PC-9 (cell line): ENCODE measurements at regions not wholly inside any gene's neighbourhood (a gene's known extent, or its start where the extent isn't known, plus 50 kb on each side); places are given as distances from the start of the nearest gene placed in this dataset.

Source experiments
- BruUV-seq: library from RNA; stranded (reverse); fragments of 400-500 nt; replicated peaks from 2 replicates; lab custom pipeline; 2021; lab: Mats Ljungman, UMichigan
- CTCF ChIA-PET: fragments of 300-600 bp; sonication (Branson Sonifier 250); formaldehyde crosslinking; loops from one replicate; lab custom pipeline; 2022; ENCODE audit warnings: antibody characterized with exemption; lab: Charles Lee
- POLR2A ChIA-PET: fragments of 300-600 bp; sonication (Branson Sonifier 250); formaldehyde crosslinking; loops from one replicate; lab custom pipeline; 2022; ENCODE audit warnings: antibody characterized with exemption; ENCODE audit not compliant: unreplicated experiment; lab: Charles Lee
- DNase-seq, 2 experiments: peaks; one replicate each; pipeline versions ENCODE4 v3.0.0 to v3.0.0-alpha.2; 2015 to 2022; ENCODE audit warnings: mixed read lengths in 1 of 2
- H2AFZ ChIP-seq: fragments of 200-600 bp; sonication (generic); 2 replicates; pipeline ENCODE4 v1.8.1; 2017; ENCODE audit warnings: antibody characterized with exemption
- H3F3A ChIP-seq: fragments of 200-600 bp; sonication (generic); 2 replicates; pipeline ENCODE4 v1.8.1; 2017; ENCODE audit warnings: antibody characterized with exemption, mild to moderate bottlenecking, low read depth; ENCODE audit not compliant: insufficient read depth
- H3K27ac ChIP-seq: fragments of 200-600 bp; sonication (generic); 2 replicates; pipeline ENCODE4 v1.6.1; 2016; ENCODE audit warnings: mixed run types
- H3K27me3 ChIP-seq: fragments of 200-600 bp; sonication (generic); 2 replicates; pipeline ENCODE4 v1.6.1; 2016; ENCODE audit warnings: low read depth, mixed run types; ENCODE audit not compliant: insufficient read depth
- H3K36me3 ChIP-seq: fragments of 200-600 bp; sonication (generic); 2 replicates; pipeline ENCODE4 v1.6.1; 2016; ENCODE audit warnings: low read depth, mixed run types
- H3K4me1 ChIP-seq: fragments of 200-600 bp; sonication (generic); replicated peaks from 2 replicates; pipeline ENCODE4 v1.6.1; 2016; ENCODE audit warnings: mixed run types; ENCODE audit not compliant: insufficient read depth
- H3K4me2 ChIP-seq: fragments of 200-600 bp; sonication (generic); 2 replicates; pipeline ENCODE4 v1.6.1; 2017; ENCODE audit warnings: mixed run types
- H3K4me3 ChIP-seq: fragments of 200-600 bp; sonication (generic); 2 replicates; pipeline ENCODE4 v1.6.1; 2016; ENCODE audit warnings: mixed run types
- H3K79me2 ChIP-seq: fragments of 200-600 bp; sonication (generic); 2 replicates; pipeline ENCODE4 v1.6.1; 2017; ENCODE audit warnings: low read depth, mixed run types
- H3K9me2 ChIP-seq: fragments of 200-600 bp; sonication (generic); 2 replicates; pipeline ENCODE4 v1.8.1; 2017; ENCODE audit warnings: mild to moderate bottlenecking; ENCODE audit not compliant: insufficient read depth
- H3K9me3 ChIP-seq: fragments of 200-600 bp; sonication (generic); 2 replicates; pipeline ENCODE4 v1.8.1; 2016; ENCODE audit warnings: low read depth; ENCODE audit not compliant: insufficient read depth
- H4K20me1 ChIP-seq: fragments of 200-600 bp; sonication (generic); 2 replicates; pipeline ENCODE4 v1.8.1; 2017; ENCODE audit not compliant: insufficient read depth
- CTCF ChIP-seq: fragments of 200-600 bp; sonication (generic); conservative IDR thresholded peaks from 2 replicates; pipeline ENCODE4 v1.6.1; 2017; ENCODE audit warnings: mixed run types, antibody characterized with exemption, mild to moderate bottlenecking, moderate library complexity
- EZH2 ChIP-seq: fragments of 200-600 bp; sonication (generic); IDR thresholded peaks from 2 replicates; pipeline ENCODE4 v1.8.0; 2017; ENCODE audit warnings: antibody characterized with exemption, low read depth
- intact Hi-C: fragments of 100-400 bp; cut with micrococcal nuclease; formaldehyde crosslinking; loops from one replicate; pipeline ENCODE4 v1.10.0; 2022; ENCODE audit not compliant: unreplicated experiment

- TF ChIP-seq CTCF = no peak
- TF ChIP-seq EZH2 = no peak
Measured at GRCh38 chr13:30846866-30847265, 59.2 kb upstream of the MEDAG start.

DNA sequence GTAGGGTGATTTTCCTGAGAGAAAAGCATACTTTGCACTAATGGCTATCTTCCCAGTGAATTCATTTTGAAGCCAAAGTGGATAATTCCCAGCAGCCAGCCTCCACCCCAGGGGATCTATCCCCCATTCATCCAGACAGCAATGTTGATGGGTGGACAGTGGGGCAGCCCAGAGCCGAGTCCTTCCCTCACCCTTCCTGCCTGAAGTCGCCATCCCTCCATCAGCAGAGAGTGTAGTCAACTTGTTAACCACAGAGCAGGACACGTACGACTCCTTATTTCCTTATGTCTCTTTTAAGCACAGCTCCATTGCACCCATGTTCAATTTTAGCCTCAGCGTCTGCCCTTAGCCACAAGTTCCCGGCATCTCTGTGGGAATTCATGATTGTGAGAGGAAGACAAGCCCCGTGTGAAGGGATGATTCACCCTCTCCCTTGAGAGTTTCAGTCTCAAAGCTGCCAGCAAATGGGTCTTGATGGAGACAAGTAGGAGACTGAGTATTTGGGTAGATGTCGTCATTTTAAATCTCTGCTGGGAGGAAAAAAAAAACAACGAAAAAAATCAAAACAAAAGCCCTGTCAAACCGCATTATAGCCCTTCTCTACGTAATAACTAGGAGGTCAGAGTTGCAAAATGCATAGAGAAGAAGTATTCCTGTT, 58.3 kb upstream of the MEDAG start:
- Histone ChIP-seq H3K27ac (no peak overlapping the region), H3K9me3 (no peaks in the 10 kb centered on the region), H3K4me3 (no peak overlapping the region), H2AFZ (no peak overlapping the region), H3F3A (peaks cover 25% of the 10 kb centered on the region), H3K4me2 (no peak overlapping the region), H3K9me2 (no peaks in the 10 kb centered on the region), H4K20me1 (no peaks in the 10 kb centered on the region), H3K27me3 (no peaks in the 10 kb centered on the region), H3K4me1 (peaks cover 12% of the 10 kb centered on the region), H3K79me2 (no peaks in the 10 kb centered on the region), H3K36me3 (no peaks in the 10 kb centered on the region)
- BruUV-seq = no TSS peak
- intact Hi-C loops = no loop called here
- TF ChIP-seq CTCF (no peak), EZH2 (no peak)
- ChIA-PET POLR2A (no interaction called here), CTCF (interaction anchor here (0.5 kb wide), 1 partner anchor 40 kb away, joined by 6 read pairs; no protein-coding TSS in a partner anchor)
- no peak for DNase-seq

More at GRCh38 chr13:30846866-30847265, 59.2 kb upstream of the MEDAG start:
- H3K27me3 ChIP-seq = no peaks in the 10 kb centered on the region
- intact Hi-C loops = no loop called here
- H3K4me1 ChIP-seq = peaks cover 12% of the 10 kb centered on the region
- H3F3A ChIP-seq = peaks cover 28% of the 10 kb centered on the region
- no peaks in the 10 kb centered on the region for H3K9me3 ChIP-seq
- H3K4me2 ChIP-seq = no peak overlapping the region
- no peaks in the 10 kb centered on the region for H3K9me2 ChIP-seq
- CTCF ChIA-PET = interaction anchor here (0.5 kb wide), 1 partner anchor 39 kb away, joined by 6 read pairs; no protein-coding TSS in a partner anchor
- no peaks in the 10 kb centered on the region for H4K20me1 ChIP-seq
- POLR2A ChIA-PET = no interaction called here
- DNase-seq = no peak
- no peak overlapping the region for H3K4me3 ChIP-seq
- no peak overlapping the region for H3K27ac ChIP-seq
- H3K79me2 ChIP-seq = no peaks in the 10 kb centered on the region
- H3K36me3 ChIP-seq = no peaks in the 10 kb centered on the region
- BruUV-seq = no TSS peak
- H2AFZ ChIP-seq = no peak overlapping the region

GRCh38 chr13:30848332-30849027, 57.6 kb upstream of the MEDAG start:
- intact Hi-C loops = no loop called here
- H3K4me1 ChIP-seq = peaks cover 12% of the 10 kb centered on the region
- TF ChIP-seq EZH2 (no peak), CTCF (no peak)
- no peak overlapping the region for H3K27ac ChIP-seq
- H3K9me2 ChIP-seq = no peaks in the 10 kb centered on the region
- ChIA-PET POLR2A (no interaction called here), CTCF (no interaction called here)
- no peak for DNase-seq
- no peaks in the 10 kb centered on the region for H3K27me3 ChIP-seq
- no peaks in the 10 kb centered on the region for H3K36me3 ChIP-seq
- no peak overlapping the region for H3K4me2 ChIP-seq
- BruUV-seq = no TSS peak
- H4K20me1 ChIP-seq = no peaks in the 10 kb centered on the region
- H3K9me3 ChIP-seq = no peaks in the 10 kb centered on the region
- no peaks in the 10 kb centered on the region for H3K79me2 ChIP-seq
- H3F3A ChIP-seq = peaks cover 19% of the 10 kb centered on the region; the same call in 1 of the 2 replicates
- H2AFZ ChIP-seq = no peak overlapping the region
- H3K4me3 ChIP-seq = no peak overlapping the region
